Breast epithelium (tissue), 3 donors: ENCODE measurements at regions not wholly inside any gene's neighbourhood (a gene's known extent, or its start where the extent isn't known, plus 50 kb on each side); places are given as distances from the start of the nearest gene placed in this dataset.

Experiments
- CTCF ChIP-seq, 3 donors: fragments of 450-650 bp; IDR thresholded peaks; one replicate each; pipeline ENCODE4 v1.5.1; 2016 to 2017; ENCODE audit warnings: antibody characterized with exemption in 3 of 3, mild to moderate bottlenecking in 3 of 3, moderate library complexity in 3 of 3
- POLR2AphosphoS5 ChIP-seq, 3 donors: sonication (generic); formaldehyde crosslinking; IDR thresholded peaks; one replicate each; pipeline ENCODE4 v1.6.1; 2017; ENCODE audit warnings: antibody characterized with exemption in 3 of 3

- TF ChIP-seq CTCF (IDR thresholded peaks at IDR 0.05), result no peak
- no peak for TF ChIP-seq POLR2AphosphoS5 (IDR thresholded peaks at IDR 0.05)
Measured at GRCh38 chr4:166400270-166400894, 527.3 kb downstream of the TLL1 start.
